ENCODE measurements at regions not wholly inside any gene's neighbourhood (a gene's known extent, or its start where the extent isn't known, plus 50 kb on each side); places are given as distances from the start of the nearest gene placed in this dataset.

DNA sequence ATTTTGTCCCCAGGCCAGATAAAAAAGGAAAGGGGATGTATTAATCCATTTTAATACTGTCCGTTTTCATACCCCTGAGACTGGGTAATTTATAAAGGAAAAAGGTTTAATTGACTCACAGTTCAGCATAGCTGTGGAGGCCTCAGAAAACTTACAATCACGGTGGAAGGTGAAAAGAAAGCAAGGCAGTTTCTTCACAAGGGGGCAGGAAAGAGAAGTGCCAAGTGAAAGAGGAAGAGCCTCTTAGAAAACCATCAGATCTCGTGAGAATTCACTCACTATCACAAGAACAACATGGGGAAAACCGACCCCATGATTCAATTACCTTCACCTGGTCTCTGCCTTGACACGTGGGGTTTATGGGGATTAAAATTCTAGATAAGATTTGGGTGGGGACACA is 152.5 kb downstream of the IBTK start:
- H3K4me2 ChIP-seq (ENCODE audit: insufficient read depth, low read length) = no peak overlapping the region
- no peak overlapping the region for H2AFZ ChIP-seq (ENCODE audit: low read depth, low read length)
- ATAC-seq (ENCODE audit: insufficient read depth, low read depth) (no peak), DNase-seq (no peak)
- no peaks in the 10 kb centered on the region for H4K20me1 ChIP-seq (ENCODE audit: insufficient read depth, low read length)
- no peak for TF ChIP-seq EZH2 (IDR thresholded peaks at IDR 0.05; ENCODE audit: borderline replicate concordance, low read depth, low read length, severe bottlenecking)
- TF ChIP-seq, protein P1, sequence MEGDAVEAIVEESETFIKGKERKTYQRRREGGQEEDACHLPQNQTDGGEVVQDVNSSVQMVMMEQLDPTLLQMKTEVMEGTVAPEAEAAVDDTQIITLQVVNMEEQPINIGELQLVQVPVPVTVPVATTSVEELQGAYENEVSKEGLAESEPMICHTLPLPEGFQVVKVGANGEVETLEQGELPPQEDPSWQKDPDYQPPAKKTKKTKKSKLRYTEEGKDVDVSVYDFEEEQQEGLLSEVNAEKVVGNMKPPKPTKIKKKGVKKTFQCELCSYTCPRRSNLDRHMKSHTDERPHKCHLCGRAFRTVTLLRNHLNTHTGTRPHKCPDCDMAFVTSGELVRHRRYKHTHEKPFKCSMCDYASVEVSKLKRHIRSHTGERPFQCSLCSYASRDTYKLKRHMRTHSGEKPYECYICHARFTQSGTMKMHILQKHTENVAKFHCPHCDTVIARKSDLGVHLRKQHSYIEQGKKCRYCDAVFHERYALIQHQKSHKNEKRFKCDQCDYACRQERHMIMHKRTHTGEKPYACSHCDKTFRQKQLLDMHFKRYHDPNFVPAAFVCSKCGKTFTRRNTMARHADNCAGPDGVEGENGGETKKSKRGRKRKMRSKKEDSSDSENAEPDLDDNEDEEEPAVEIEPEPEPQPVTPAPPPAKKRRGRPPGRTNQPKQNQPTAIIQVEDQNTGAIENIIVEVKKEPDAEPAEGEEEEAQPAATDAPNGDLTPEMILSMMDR (IDR thresholded peaks at IDR 0.05; ENCODE audit: borderline replicate concordance, extremely low read depth, low read length, poor library complexity, severe bottlenecking) = no peak
- H3K4me3 ChIP-seq (ENCODE audit: low read depth in 1 of 2, low read length in 2 of 2) = no peak overlapping the region
- no peaks in the 10 kb centered on the region for H3K36me3 ChIP-seq (ENCODE audit: insufficient read depth, low read length)
- H3K9me3 ChIP-seq (ENCODE audit: insufficient read depth, low read length, severe bottlenecking) = no peaks in the 10 kb centered on the region
- H3K27ac ChIP-seq (ENCODE audit: low read length) = no peak overlapping the region
- no peak overlapping the region for H3K9ac ChIP-seq (ENCODE audit: low read depth, low read length)
- H3K27me3 ChIP-seq (ENCODE audit: insufficient read depth, low read length, poor library complexity) = no peaks in the 10 kb centered on the region
- no peaks in the 10 kb centered on the region for H3K4me1 ChIP-seq (ENCODE audit: insufficient read depth, low read length)
- H3K79me2 ChIP-seq (ENCODE audit: insufficient read depth, low read length) = no peaks in the 10 kb centered on the region

DNA sequence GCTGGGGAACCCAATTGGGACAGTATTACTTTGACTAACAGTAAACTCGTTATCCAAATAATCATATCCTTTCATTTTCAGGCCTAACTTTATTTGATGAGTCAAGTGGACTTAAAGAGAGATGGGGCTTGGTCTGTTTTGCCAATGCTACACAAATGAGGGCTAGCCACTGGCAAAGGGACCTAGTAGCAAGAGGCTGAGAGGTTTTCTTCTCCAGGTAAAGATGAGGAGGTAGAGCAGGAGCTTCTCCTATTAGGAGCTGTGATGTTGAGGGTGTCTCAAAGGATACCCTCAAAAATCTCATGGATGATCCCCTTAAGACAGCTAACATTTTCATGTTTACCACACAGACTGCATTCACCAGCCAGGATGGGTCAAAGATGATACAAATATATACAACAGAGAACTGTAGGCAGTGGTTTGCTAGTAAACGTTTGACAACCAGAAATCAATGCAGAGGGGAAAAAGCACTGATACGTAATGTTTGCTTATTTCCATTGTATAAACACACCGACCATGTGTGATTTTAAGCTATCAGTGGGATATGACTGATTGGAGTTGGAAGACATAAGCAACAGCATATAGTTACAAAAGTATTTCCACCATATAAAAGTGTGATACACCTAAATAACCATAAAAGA is 153.3 kb downstream of the IBTK start:
- no peaks in the 10 kb centered on the region for H3K9me3 ChIP-seq (ENCODE audit: insufficient read depth, low read length, severe bottlenecking)
- H3K4me3 ChIP-seq (ENCODE audit: low read depth in 1 of 2, low read length in 2 of 2) = no peak overlapping the region
- H3K79me2 ChIP-seq (ENCODE audit: insufficient read depth, low read length) = no peaks in the 10 kb centered on the region
- H2AFZ ChIP-seq (ENCODE audit: low read depth, low read length) = no peak overlapping the region
- no peak overlapping the region for H3K9ac ChIP-seq (ENCODE audit: low read depth, low read length)
- H3K4me1 ChIP-seq (ENCODE audit: insufficient read depth, low read length) = no peaks in the 10 kb centered on the region
- DNase-seq (no peak), ATAC-seq (ENCODE audit: insufficient read depth, low read depth) (no peak)
- H4K20me1 ChIP-seq (ENCODE audit: insufficient read depth, low read length) = no peaks in the 10 kb centered on the region
- H3K4me2 ChIP-seq (ENCODE audit: insufficient read depth, low read length) = no peak overlapping the region
- H3K36me3 ChIP-seq (ENCODE audit: insufficient read depth, low read length) = no peaks in the 10 kb centered on the region
- H3K27me3 ChIP-seq (ENCODE audit: insufficient read depth, low read length, poor library complexity) = no peaks in the 10 kb centered on the region
- no peak for TF ChIP-seq EZH2 (IDR thresholded peaks at IDR 0.05; ENCODE audit: borderline replicate concordance, low read depth, low read length, severe bottlenecking)
- TF ChIP-seq, protein P1 (IDR thresholded peaks at IDR 0.05; ENCODE audit: borderline replicate concordance, extremely low read depth, low read length, poor library complexity, severe bottlenecking) = no peak
- H3K27ac ChIP-seq (ENCODE audit: low read length) = no peak overlapping the region

DNA sequence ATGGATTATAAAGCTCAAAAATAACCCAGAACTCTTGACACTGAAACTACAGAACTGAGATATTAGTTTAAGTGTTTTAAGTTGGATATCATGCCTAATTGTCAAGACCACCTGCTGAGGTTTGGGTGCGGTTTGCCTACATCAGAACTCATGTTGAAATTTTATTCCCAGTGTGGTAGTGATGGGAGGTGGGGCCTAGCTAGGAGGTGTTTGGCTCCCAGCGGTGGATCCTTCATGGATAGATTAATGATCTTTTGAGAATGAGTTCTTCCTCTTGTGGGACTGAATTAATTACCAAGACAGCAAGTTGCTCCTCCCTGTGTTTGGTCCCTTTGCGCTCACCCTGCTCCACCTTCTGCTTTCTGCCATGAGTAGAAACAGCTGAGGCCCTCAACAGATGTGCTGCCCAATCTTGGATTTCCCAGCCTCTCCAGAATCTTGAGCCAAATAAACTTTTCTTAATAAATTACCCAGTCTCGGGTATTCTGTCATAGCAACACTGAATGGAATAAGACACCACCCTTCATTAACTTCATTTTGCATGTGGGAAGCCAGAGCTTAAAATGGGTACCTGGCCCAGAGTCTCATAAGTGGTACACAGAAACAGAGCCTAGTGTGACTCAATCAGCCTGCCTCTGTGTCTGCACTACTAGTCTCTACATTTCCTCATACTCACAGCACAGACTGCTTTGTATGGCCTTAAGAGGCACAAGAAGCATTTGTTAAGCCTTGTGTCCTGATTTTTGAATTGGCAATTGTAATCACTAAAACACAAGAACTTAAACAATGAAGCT is 158.4 kb downstream of the IBTK start:
- no peak overlapping the region for H3K27ac ChIP-seq (ENCODE audit: low read length)

More for the DNA sequence above, 158.4 kb downstream of the IBTK start:
- no peaks in the 10 kb centered on the region for H3K36me3 ChIP-seq (ENCODE audit: insufficient read depth, low read length)
- TF ChIP-seq, protein P1 (IDR thresholded peaks at IDR 0.05; ENCODE audit: borderline replicate concordance, extremely low read depth, low read length, poor library complexity, severe bottlenecking) = no peak
- TF ChIP-seq EZH2 (IDR thresholded peaks at IDR 0.05; ENCODE audit: borderline replicate concordance, low read depth, low read length, severe bottlenecking) = no peak
- no peaks in the 10 kb centered on the region for H3K9me3 ChIP-seq (ENCODE audit: insufficient read depth, low read length, severe bottlenecking)
- no peak overlapping the region for H3K9ac ChIP-seq (ENCODE audit: low read depth, low read length)
- H2AFZ ChIP-seq (ENCODE audit: low read depth, low read length) = no peak overlapping the region
- no peak overlapping the region for H3K4me3 ChIP-seq (ENCODE audit: low read depth in 1 of 2, low read length in 2 of 2)
- no peaks in the 10 kb centered on the region for H3K27me3 ChIP-seq (ENCODE audit: insufficient read depth, low read length, poor library complexity)
- no peak for DNase-seq
- H3K4me2 ChIP-seq (ENCODE audit: insufficient read depth, low read length) = no peak overlapping the region
- no peaks in the 10 kb centered on the region for H3K79me2 ChIP-seq (ENCODE audit: insufficient read depth, low read length)
- no peak for ATAC-seq (ENCODE audit: insufficient read depth, low read depth)
- H4K20me1 ChIP-seq (ENCODE audit: insufficient read depth, low read length) = no peaks in the 10 kb centered on the region
- no peaks in the 10 kb centered on the region for H3K4me1 ChIP-seq (ENCODE audit: insufficient read depth, low read length)

Measured in DND-41 (cell line).